Fibroblast of pulmonary artery (primary cell): ENCODE measurements at regions not wholly inside any gene's neighbourhood (a gene's known extent, or its start where the extent isn't known, plus 50 kb on each side); places are given as distances from the start of the nearest gene placed in this dataset.
"Not testable (repeated sequence)": the region's sequence is repeated elsewhere in the genome, so short reads cannot be mapped to it uniquely, and the experiment has no call there.

Experiments used
- DNase-seq: peaks from one replicate; pipeline ENCODE4 v3.0.0-alpha.2; 2010; ENCODE audit warnings: low read depth
- H3K4me3 ChIP-seq: replicated peaks from 2 replicates; pipeline ENCODE4 v1.5.1; 2011; ENCODE audit warnings: low read depth, mild to moderate bottlenecking, control low read depth, low read length, moderate library complexity

DNA sequence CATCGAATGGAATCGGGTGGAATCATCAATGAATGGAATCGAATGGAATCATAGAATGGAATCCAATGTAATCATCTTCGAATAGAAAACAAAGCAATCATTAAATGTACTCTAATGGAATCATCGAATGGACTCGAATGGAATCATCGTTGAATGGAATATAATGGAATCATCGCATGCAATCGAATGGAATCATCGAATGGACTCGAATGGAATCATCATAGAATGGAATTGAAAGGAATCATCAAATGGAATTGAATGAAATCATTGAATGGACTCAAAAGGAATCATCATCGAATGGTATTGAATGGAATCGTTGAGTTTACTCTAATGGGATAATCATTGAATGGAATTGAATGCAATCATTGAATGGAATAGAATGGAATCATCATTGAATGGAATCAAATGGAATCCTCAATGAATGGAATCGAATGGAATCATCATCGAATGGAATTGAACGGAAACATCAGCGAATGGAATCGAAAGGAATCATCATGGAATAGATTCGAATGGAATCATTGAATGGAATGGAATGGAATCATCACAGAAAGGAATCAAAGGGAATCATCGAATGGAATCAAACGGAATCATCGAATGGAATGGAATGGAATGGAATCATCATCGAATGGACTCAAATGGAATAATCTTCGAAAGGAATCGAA lies 234.9 kb downstream of the SHCBP1 start:
- DNase-seq, H3K4me3 ChIP-seq: not testable (repeated sequence)

DNA sequence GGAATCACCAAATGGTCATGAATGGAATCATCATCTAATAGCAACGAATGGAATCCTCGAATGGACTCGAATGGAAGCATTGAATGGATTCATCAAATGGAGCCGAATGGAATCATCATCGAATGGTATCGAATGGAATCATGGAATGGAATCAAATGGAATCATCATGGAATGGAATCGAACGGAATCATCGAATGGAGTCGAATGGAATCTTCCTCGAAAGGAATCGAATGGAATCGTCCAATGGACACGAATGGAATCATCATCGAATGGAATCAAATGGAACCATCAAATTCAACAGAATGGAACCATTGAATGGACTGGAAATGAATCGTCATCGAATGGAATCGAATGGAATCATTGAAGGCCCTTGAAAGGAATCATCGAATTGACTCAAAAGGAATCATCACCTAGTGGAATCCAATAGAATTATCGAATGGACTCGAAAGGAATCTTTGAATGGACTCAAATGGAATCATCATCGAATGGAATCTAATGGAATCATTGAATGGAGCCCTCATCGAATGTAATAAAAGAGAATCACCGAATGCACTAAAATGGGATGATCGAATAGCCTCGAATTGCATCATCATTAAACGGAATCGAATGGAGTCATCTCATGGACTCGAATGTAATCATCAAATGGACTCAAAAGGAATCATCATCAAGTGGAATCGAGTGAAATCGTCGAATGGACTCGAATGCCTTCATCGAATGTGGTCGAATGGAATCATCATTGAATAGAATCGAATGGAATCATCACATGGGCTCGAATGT lies 236.7 kb downstream of the SHCBP1 start:
- H3K4me3 ChIP-seq, result not testable (repeated sequence)
- DNase-seq, result peak; percentile 40

GRCh38 chr16:46383581-46383980 lies 237.6 kb downstream of the SHCBP1 start:
- peak; percentile 15 for DNase-seq
- not testable (repeated sequence) for H3K4me3 ChIP-seq

DNA sequence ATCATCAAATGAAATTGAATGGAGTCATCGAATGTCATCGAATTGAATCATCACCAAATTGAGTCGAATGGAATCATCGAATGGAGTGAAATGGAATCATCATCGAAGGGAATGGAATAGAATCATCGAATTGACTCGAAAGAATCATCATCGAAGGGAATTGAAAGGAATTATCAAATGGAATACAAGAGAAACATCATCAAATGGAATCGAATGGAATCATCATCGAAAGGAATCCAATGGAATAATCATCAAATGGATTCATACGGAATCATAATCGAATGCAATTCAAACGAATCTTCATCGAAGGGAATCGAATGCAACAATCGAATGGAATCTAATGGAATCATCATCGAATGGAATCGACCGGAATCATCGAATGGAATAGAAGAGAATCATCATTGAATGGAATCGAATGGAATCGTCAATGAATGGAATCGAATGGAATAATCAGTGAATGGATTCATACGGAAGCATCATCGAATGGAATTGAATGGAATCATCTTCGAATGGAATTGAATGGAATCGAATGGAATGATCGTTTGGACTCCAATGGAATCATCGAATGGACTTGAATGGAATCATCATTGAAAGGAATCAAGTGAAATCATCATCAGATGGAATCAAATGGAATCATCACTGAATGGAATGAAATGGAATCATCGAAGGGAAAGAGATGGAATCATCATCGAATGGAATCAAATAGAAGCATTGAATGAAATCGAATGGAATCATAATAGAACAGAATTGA lies 238.2 kb downstream of the SHCBP1 start:
- H3K4me3 ChIP-seq, result not testable (repeated sequence)
- peak; percentile 51 for DNase-seq

DNA sequence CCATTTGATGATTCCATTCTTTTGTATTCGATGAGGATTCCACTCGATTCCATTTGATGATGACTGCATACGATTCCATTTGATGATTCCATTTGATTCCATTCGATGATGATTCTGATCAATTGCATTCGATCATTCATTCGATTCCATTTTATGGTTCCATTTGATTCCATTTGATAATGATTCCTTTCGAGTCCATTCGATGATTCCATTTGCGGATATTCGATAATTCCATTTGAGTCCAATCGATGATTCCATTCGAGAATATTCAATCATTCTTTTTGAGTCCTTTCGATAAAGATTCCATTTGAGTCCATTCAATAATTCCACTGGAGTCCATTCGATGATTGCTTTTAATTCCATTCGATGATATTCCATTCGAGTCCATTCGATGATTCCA lies 239.1 kb downstream of the SHCBP1 start:
- not testable (repeated sequence) for H3K4me3 ChIP-seq

DNA sequence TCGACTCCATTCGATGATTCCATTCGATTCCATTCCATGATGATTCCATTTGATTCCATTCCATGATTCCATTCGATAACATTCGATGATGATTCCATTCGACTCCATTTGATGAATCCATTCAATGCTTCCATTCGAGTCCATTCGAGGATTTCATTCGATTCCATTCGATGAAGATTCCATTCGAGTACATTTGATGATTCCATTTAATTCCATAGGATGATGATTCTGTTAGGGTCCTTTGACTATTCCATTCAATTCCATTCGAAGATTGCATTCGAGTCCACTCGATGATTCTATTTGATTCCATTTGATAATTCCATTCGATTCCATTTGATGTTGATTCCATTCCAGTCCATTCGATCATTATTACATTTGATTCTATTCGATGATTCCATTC lies 239.8 kb downstream of the SHCBP1 start:
- H3K4me3 ChIP-seq, DNase-seq: not testable (repeated sequence)

More for the DNA sequence above, 239.1 kb downstream of the SHCBP1 start:
- not testable (repeated sequence) for DNase-seq
